Uterus (tissue), 3 donors: ENCODE measurements at regions not wholly inside any gene's neighbourhood (a gene's known extent, or its start where the extent isn't known, plus 50 kb on each side); places are given as distances from the start of the nearest gene placed in this dataset.

Source experiments
- DNase-seq, 2 donors: peaks; one replicate each; pipeline ENCODE4 v3.0.0-alpha.2; 2019 to 2020
- H3K27ac ChIP-seq, 2 donors: fragments of 200-600 bp; sonication (generic); 1 replicate in 1 of 2; 2 replicates in 1 of 2; pipeline ENCODE4 v1.5.1; 2016 to 2018
- H3K27me3 ChIP-seq, 2 donors: fragments of 200-600 bp; sonication (generic); one replicate each; pipeline ENCODE4 v1.5.1; 2018 to 2019; ENCODE audit warnings: control low read depth in 1 of 2
- H3K36me3 ChIP-seq, 2 donors: fragments of 200-600 bp; sonication (generic); one replicate each; pipeline ENCODE4 v1.5.1; 2019; ENCODE audit warnings: control low read depth in 1 of 2
- H3K4me1 ChIP-seq, 2 donors: fragments of 200-600 bp; sonication (generic); one replicate each; pipeline ENCODE4 v1.5.1; 2018 to 2019; ENCODE audit warnings: control low read depth in 1 of 2
- H3K4me3 ChIP-seq, 2 donors: fragments of 200-600 bp; sonication (generic); 1 replicate in 1 of 2; 2 replicates in 1 of 2; pipeline ENCODE4 v1.5.1; 2018 to 2019; ENCODE audit warnings: mild to moderate bottlenecking in 1 of 2
- H3K9me3 ChIP-seq, 2 donors: fragments of 200-600 bp; sonication (generic); one replicate each; pipeline ENCODE4 v1.5.1; 2019; ENCODE audit warnings: control low read depth in 1 of 2
- POLR2A ChIP-seq, 2 donors: fragments of 450-650 bp; IDR thresholded peaks; one replicate each; pipeline ENCODE4 v1.6.1; 2016; ENCODE audit warnings: antibody characterized with exemption in 2 of 2, mild to moderate bottlenecking in 1 of 2, moderate library complexity in 1 of 2
- intact Hi-C: fragments of 100-400 bp; cut with DNase I; formaldehyde crosslinking; loops from one replicate; pipeline ENCODE4 v1.15.1; 2023; ENCODE audit warnings: low total_unique reads
- TF ChIP-seq, protein P1 (sequence below), 4 experiments: fragments of 200-600 bp in 2 of 4; fragments of 450-650 bp in 2 of 4; sonication (generic) in 2 of 4; IDR thresholded peaks; one replicate each; pipeline ENCODE4 v1.5.1; 2016 to 2019; ENCODE audit warnings: antibody characterized with exemption in 4 of 4, mild to moderate bottlenecking in 2 of 4, moderate library complexity in 1 of 4
- donor health status: DM: yes; HTN: yes; CAD: no.

GRCh38 chr1:193787061-193787460 lies 600.6 kb upstream of the B3GALT2 start:
- H3K36me3 ChIP-seq = no peaks in the 10 kb centered on the region
- TF ChIP-seq, protein P1, sequence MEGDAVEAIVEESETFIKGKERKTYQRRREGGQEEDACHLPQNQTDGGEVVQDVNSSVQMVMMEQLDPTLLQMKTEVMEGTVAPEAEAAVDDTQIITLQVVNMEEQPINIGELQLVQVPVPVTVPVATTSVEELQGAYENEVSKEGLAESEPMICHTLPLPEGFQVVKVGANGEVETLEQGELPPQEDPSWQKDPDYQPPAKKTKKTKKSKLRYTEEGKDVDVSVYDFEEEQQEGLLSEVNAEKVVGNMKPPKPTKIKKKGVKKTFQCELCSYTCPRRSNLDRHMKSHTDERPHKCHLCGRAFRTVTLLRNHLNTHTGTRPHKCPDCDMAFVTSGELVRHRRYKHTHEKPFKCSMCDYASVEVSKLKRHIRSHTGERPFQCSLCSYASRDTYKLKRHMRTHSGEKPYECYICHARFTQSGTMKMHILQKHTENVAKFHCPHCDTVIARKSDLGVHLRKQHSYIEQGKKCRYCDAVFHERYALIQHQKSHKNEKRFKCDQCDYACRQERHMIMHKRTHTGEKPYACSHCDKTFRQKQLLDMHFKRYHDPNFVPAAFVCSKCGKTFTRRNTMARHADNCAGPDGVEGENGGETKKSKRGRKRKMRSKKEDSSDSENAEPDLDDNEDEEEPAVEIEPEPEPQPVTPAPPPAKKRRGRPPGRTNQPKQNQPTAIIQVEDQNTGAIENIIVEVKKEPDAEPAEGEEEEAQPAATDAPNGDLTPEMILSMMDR (IDR thresholded peaks at IDR 0.05) = no peak
- no peak for TF ChIP-seq POLR2A (IDR thresholded peaks at IDR 0.05)
- H3K4me1 ChIP-seq = no peaks in the 10 kb centered on the region
- H3K27me3 ChIP-seq = no peaks in the 10 kb centered on the region
- no peak for DNase-seq
- no peak overlapping the region for H3K4me3 ChIP-seq
- intact Hi-C loops = no loop called here
- no peaks in the 10 kb centered on the region for H3K9me3 ChIP-seq
- H3K27ac ChIP-seq = no peak overlapping the region

- Histone ChIP-seq H3K27me3 (no peaks in the 10 kb centered on the region), H3K4me1 (no peaks in the 10 kb centered on the region), H3K36me3 (no peaks in the 10 kb centered on the region), H3K4me3 (no peak overlapping the region), H3K27ac (no peak overlapping the region), H3K9me3 (no peaks in the 10 kb centered on the region)
- TF ChIP-seq, protein P1 (IDR thresholded peaks at IDR 0.05) = no peak
- no peak for TF ChIP-seq POLR2A (IDR thresholded peaks at IDR 0.05)
- intact Hi-C loops = no loop called here
- DNase-seq = no peak
Measured at GRCh38 chr1:193785850-193786420, 599.5 kb upstream of the B3GALT2 start.

GRCh38 chr1:193774536-193775323 lies 588.3 kb upstream of the B3GALT2 start:
- Histone ChIP-seq H3K36me3 (no peaks in the 10 kb centered on the region), H3K27me3 (no peaks in the 10 kb centered on the region), H3K9me3 (no peaks in the 10 kb centered on the region), H3K4me1 (no peaks in the 10 kb centered on the region), H3K27ac (no peak overlapping the region), H3K4me3 (no peak overlapping the region)
- no peak for DNase-seq
- intact Hi-C loops = no loop called here
- TF ChIP-seq, protein P1 (IDR thresholded peaks at IDR 0.05) = no peak
- TF ChIP-seq POLR2A (IDR thresholded peaks at IDR 0.05) = no peak

GRCh38 chr1:193771596-193771995 lies 585.2 kb upstream of the B3GALT2 start:
- no peak for TF ChIP-seq POLR2A (IDR thresholded peaks at IDR 0.05)
- TF ChIP-seq, protein P1 (IDR thresholded peaks at IDR 0.05) = no peak
- H3K27ac ChIP-seq = no peak overlapping the region
- no peak for DNase-seq
- H3K36me3 ChIP-seq = no peaks in the 10 kb centered on the region
- no peaks in the 10 kb centered on the region for H3K27me3 ChIP-seq
- no peaks in the 10 kb centered on the region for H3K4me1 ChIP-seq
- H3K4me3 ChIP-seq = no peak overlapping the region
- intact Hi-C loops = no loop called here
- no peaks in the 10 kb centered on the region for H3K9me3 ChIP-seq

DNA sequence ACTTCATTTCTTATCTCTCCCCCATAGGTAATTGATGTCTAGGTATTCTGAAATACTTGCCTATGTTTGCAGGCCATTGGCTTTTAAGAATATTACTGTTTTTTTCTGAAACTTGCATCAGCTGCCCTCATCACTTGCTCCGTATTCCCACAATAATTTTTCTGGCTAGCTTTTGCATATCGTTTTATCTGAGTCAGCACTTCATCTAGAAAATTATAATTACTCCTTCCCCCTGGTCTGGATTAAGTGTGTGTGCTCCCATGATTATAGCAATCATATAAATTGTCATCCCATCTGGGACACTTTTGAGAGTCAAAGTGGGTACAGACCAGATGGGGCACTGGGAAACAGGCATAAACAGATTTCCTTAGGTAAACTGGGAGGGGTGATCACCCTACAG lies 583.2 kb upstream of the B3GALT2 start:
- DNase-seq = no peak
- TF ChIP-seq, protein P1 (IDR thresholded peaks at IDR 0.05) = no peak
- no peak for TF ChIP-seq POLR2A (IDR thresholded peaks at IDR 0.05)
- intact Hi-C loops = no loop called here
- H3K4me1 ChIP-seq = no peaks in the 10 kb centered on the region
- no peak overlapping the region for H3K4me3 ChIP-seq
- no peaks in the 10 kb centered on the region for H3K36me3 ChIP-seq
- H3K27me3 ChIP-seq = no peaks in the 10 kb centered on the region
- no peaks in the 10 kb centered on the region for H3K9me3 ChIP-seq
- H3K27ac ChIP-seq = no peak overlapping the region
